ENCODE measurements at regions not wholly inside any gene's neighbourhood (a gene's known extent, or its start where the extent isn't known, plus 50 kb on each side); places are given as distances from the start of the nearest gene placed in this dataset.

DNA sequence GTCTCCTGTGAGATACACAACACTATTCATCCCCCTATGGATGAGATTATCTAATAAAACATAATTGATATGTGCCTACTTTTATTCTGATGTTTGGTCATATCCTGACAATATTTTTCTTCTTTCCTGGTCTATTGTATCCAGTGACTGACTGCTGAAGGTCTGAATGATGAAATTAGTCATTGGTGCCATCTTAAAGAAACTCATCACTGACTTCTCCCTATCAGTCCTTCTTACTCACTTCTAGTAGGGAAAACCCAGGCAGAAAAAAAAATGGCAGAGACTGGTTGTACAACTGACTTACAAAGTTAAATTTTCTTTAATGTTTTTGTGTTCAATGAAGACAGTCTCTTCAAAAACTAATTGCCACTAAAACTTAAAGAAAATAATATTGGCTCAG, 377.4 kb downstream of the HTR7 start:
- DNase-seq (ENCODE audit: low spot score) = no peak

DNA sequence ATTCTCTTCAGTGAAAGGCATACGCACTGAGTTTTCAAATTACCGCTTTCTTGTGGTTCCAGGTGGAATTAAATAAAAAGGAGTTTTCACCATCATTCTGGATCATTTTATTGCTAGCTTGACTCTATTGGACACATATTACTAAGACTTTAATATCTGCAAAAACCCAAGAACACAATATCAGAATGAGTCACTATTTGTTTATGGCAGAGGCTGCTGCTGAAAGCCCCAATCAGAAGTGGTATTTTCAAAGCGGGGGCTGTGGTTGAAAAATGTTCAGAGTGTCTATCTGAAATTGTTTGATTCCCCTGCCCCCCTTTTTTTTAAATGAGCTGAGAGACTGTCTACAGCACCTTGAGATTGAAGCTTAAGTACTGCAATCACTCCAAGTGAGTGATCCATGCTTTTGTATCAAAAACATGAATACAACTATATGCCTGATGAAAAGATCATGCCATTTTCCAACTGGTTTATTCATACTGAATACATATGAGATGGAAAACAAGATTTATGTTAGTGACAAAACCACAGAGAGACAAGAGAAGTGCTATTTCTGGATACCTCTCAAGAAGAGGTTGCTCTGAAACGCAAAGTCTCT, 376.4 kb downstream of the HTR7 start:
- no peak for DNase-seq (ENCODE audit: low spot score)

DNA sequence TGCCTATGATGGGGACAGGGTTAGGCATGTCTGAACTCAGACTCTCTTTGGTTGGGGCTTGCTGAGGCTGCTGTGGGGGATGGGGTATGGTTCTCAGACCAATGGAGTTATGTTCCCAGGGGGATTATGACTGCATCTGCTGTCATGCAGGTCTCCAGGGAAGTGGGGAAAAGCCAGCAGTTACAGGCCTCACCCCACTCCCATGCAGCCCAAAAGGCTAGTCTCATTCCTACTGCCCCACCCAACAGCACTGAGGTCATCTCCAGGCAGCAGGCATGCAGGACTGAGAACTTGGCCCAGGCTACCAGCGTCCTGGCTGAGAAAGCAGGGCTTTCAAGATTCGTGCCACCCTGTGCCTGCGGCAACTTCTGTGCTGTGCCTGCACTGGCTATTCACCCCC, 373.3 kb downstream of the HTR7 start:
- DNase-seq (ENCODE audit: low spot score) = no peak

DNA sequence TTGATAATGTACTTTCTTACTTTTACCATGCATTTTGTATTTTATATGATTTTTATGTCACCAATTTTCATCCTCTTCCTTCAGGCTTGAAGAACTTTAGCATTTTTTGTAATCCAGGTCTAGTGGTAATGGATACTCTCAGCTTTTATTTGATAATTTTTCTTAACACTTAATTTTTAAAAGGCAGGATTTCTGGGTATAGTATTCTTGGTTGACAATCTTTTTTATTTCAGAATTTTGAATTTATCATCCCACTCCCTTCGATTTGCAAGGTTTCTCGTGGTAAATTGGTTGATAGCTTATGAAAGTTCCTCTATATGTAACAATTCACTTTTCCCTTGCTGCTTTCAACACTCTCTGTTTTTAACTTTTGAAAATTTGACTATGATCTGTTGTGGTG, 363.7 kb downstream of the HTR7 start:
- no peak for DNase-seq (ENCODE audit: low spot score)

DNA sequence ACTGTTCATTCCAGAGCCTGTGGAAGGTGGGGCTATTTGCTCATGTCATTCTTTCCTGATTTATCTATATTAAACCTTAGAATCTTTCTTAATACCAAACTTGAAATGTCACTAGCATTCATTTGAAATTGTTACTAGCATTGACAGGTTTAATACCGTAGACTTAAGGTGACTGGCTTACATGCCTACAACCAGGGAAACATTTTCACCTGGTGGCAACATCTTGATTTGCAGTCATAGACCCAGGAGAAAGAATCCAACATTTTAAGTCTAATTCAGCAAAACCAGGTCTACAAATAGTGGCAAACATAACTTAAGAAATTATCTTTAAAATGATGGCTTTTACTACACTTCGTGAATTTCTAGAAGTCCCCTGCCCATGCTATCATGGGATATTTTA, 353.7 kb downstream of the HTR7 start:
- DNase-seq (ENCODE audit: low spot score) = no peak

DNA sequence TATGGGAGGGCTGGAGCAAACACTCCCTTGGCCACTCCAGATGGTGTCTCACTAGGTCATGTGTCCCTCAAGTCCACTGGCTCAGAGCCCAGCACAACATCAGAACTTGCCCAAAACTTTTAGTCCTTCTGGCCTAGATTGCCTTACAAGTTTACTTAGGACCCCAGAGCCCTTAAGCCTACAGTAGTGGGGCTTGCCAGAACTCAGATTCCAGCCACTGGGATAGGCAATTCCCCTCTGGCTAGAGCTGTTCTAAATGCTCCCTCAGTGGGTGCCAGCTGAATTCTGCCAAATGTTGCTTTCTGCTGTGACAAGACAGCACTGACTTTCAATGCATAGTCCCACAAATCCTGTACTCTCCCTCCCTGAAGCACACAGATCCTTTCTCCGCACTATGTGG, 331.1 kb downstream of the HTR7 start:
- no peak for DNase-seq (ENCODE audit: low spot score)

DNA sequence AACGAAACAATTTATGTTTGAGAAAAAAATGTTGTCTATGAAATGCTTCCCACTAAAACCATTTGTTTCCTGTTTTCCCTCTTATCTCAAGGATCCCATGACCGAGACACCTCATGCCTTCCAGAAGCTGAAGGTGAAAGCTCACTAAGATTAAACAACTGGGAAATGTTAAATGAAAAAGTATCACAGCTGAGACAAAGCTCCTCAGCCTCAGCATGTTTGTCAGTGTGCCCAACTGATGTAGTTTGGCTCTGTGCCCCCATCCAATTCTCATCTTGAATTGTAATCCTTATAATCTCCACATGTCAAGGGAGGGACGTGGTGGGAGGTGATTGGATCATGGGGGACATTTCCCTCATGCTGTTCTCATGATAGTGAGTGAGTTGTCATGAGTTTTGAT, 327.3 kb downstream of the HTR7 start:
- DNase-seq (ENCODE audit: low spot score) = no peak

DNA sequence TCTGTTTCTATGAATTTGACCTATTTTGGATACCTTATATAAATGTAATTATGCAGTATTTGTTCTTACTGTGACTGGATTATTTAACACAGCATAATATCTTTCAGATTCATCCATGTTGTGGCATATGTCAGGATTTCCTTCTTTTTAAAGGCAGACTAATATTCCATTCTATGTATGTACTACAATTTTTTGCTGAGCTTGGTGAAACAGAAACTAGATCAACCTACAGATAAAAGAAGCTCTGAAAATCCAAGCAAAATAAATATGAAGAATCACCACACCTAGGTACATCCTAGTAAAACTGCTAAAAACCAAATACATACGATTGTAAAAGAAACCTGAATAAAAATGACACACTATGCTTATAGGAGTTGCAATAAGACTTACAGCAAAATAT, 300.5 kb downstream of the HTR7 start:
- no peak for DNase-seq (ENCODE audit: low spot score)

DNA sequence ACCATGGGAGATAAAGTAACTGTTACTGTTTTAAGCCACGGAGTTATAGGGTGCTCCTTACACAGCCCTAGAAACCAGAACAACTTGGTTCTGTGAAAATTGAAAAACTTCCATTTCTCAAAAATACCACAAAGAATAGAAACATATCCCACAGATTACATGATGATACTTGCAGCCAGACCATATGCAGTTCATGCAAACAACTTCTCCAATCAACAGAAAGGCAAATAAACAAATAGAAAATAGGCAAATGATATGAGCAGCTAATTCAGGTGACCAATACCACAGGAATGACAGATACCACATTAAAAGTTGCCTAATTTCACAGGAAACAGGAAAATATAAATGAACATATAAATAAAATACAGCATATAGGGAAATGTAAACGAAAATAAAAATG, 297.5 kb downstream of the HTR7 start:
- DNase-seq (ENCODE audit: low spot score) = no peak

DNA sequence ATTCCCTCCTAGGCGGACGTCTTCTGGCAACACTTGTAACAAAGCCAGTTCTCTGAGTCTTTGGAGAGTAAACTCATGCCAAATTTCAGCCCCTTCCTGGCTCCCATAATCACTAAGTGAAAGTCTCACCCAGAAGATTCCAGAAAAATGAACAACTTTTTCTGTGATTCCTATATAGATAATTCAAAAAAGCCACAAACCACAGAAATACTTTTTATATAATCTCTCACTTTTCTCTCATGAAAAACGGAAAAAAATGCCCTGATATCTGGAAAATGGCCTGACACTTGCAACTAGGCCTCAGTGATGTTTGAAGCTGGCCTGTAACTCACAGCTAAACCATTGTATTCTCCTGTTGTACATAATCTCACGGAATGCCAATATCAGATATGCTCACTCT, 296.2 kb downstream of the HTR7 start:
- DNase-seq (ENCODE audit: low spot score) = no peak

DNA sequence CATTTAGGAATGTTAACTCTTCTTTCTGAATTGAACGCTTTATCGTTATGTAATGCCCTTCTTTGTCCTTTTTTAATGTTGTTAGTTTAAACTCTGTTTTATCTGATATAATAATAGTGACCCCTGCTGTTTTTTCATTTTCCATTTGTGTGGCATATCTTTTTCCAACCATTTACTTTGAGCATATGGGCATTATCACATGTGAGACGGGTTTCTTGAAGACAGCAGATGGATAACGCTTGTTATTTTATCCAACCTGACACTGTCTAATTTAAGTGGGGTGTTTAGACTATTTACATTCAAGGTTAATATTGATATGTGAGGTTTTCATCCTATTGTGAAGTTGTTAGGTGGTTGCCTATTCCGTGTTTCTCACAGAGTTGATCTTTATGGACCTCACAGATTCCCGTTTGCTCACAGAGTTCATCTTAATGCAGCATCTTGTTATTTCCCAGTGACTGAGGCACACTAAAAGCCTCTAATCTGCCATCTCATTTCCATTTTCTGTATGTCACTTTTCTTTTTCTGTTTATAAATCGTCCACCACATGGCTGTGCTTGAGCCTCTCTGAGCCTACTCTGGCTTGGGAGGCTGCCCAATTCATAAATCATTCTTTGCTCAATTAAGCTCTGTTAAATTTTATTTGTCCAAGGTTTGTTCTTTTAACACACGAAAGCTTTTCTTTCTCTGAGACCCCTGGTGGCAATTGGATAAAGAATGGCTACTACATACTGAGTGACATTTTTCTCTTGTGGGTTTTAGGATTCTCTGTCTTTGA, 286.2 kb downstream of the HTR7 start:
- DNase-seq (ENCODE audit: low spot score) = no peak

DNA sequence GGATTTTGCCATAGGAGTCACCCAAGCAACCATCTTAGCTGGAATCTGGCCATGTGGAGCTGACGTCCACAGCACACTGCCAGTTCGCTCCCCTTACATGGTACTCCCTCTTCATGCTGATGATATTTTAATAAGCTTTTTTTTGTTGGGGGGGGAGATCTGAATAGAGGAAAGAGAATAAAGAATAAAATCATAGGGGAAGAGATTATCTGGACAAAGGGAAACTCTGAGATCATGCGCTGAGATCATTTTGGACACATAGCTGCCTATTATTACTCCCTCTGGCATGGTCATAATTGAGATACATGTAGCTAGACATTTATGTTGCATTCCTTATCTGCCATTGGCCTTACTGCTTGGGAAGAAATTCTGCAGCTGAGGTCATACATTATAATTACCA, 282.7 kb downstream of the HTR7 start:
- DNase-seq (ENCODE audit: low spot score) = no peak

DNA sequence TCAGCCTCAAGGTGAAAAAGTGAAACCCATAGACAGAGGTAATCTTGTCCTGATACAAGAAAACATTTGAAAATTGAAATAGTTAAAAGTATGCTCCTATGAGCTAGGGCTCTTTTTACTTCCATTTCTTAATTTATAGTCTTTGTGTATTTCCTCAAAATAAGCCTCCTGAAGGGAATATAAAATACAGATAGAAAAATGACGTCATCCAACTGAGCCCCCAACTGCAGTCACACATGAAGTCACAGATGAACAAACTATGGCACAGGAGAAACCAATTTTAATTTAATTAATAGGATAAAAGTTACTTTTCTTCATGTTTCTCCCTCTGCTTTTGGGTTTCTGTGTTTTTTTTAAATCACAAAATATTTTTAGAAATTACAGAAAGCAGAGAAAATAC, 280.3 kb downstream of the HTR7 start:
- DNase-seq (ENCODE audit: low spot score) = no peak

DNA sequence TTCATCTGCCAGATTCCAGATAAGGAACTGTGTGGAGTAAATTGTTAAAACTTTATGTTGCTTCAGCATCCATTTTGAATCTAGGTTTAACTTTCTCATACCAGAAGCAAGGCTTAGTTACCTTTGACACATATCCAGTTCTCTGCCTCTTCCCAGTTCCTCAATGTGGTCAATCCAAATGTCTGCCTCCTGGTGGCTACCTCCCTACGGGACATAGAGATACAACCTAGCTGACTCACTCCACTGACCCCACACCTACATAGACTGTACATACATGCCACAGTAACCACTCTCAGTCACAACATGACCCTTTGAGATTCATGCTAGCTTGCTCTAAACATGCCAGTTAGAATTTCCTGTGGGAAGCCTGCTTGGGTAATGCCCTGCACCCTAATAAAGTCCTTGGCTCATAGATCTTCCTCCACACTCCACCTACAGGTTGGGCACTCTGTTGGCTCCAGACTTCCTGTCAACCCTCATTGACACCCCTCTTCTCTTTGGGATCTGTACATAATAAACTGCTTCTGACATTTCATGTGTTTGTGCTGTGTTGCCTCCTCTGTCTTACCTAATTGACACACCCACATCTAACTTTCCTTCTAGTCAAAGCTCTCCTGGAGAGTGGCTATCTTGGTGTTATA, 278.1 kb downstream of the HTR7 start:
- DNase-seq (ENCODE audit: low spot score) = no peak

DNA sequence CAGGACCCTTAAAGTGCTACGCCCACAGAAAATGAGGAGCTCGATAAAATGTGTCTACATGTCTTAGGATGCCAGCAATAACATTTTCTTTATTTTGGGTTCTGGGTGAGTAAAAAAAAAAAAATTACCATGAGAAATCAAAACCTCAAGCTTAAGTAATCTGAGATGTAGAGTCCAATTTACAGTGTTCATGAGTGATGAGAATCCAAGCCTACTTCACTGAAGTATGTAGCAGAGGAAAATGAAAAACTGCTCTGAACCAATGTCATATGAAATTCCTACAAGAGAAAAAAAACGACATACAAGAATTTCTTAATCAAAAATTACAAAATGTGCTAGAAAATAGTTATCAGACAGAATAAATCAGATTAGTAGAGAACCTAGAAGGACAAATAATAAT, 274.4 kb downstream of the HTR7 start:
- DNase-seq (ENCODE audit: low spot score) = no peak

DNA sequence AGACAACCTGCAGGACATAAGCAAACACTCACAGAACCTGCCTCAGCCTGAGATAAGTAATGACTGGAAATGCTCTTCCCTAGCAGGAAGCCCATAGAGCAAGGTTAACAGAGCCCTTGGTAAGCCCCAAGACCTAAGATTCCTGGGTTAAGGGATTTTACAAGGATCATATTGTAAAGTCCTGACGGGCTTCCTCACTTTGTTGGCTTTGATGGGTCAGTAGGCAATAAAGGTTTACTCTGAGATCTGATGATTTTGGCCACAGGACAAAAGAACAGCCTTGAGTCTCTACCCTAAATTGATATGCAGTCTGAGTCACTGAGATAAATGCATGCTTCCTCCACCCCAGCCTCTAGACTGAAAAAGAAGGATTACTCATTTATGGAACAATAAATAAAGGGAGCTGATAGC, 270.8 kb downstream of the HTR7 start:
- no peak for DNase-seq (ENCODE audit: low spot score)

DNA sequence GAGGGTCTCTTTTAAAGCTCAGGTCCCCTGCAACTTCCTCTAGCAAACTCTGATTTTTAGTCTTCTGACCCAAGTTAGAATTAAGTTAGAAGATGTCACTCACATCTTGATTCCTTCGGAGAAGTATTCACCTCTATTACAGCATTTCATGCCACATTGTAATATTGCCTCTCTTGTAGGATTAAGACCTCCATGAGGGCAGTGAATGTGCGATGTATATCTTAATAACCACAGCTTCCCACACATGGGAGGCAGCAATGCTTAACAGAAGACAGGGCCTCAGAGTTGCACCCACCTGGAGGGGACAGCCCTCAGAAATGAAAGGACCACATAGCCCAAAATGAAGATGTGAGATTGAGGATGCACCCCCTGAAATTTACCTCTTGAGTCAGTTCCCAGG, 270.3 kb downstream of the HTR7 start:
- DNase-seq (ENCODE audit: low spot score) = no peak

DNA sequence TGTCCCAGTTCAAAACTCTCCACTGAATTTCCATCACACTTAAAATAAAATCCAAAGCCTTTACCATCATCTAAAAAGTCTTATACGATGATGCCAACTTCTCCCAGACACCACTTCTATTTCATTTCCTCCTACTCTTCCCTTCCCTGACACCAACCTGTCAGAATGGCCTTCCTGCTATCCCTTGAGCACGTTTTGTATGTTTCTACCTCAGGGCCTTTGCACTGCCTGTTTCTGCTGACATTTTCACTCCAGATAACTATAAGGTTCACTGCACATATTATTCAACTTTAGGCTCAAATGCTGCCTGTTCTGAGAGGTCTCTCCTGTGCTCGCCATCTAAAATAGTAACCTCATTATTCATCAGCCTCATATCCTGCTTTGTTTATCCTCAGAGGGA, 269.6 kb downstream of the HTR7 start:
- DNase-seq (ENCODE audit: low spot score) = no peak

DNA sequence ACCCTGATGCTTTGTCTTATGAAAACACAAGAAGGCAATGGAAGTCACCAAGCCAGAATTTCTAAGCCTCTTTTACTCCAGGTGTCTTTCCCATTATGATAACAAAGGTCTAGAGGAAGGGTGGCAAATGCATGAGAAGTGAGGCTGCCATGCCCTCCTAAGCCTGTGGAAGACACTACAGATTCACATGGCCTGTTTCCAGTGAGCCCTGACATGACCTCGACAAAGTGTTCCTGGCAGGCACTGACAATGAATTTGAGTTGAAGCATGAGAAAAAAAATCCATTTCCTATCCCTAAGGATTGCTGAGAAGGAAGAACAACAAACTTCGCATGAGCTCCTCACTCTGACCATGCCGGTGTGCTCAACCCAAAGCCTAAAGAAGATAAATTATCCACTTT, 268.0 kb downstream of the HTR7 start:
- no peak for DNase-seq (ENCODE audit: low spot score)

DNA sequence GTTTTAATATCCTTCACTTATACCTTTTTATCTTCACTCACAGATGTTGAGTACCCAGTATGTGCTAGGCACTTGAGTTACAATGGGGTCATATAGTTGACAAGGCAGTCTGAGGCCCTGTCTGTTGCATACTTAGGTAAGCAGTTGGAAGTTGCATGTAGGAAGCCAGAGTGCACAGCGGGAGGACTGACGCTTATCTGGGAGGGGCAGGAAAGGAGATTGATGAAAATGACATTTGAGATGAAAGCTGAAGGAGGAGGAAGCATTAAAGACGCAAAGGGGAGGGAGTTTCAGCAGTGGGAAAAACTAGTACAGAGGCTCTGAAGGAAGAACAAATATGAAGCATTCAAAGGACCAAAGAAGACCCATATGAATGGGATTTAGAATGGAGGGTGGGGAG, 266.2 kb downstream of the HTR7 start:
- DNase-seq (ENCODE audit: low spot score) = no peak

DNA sequence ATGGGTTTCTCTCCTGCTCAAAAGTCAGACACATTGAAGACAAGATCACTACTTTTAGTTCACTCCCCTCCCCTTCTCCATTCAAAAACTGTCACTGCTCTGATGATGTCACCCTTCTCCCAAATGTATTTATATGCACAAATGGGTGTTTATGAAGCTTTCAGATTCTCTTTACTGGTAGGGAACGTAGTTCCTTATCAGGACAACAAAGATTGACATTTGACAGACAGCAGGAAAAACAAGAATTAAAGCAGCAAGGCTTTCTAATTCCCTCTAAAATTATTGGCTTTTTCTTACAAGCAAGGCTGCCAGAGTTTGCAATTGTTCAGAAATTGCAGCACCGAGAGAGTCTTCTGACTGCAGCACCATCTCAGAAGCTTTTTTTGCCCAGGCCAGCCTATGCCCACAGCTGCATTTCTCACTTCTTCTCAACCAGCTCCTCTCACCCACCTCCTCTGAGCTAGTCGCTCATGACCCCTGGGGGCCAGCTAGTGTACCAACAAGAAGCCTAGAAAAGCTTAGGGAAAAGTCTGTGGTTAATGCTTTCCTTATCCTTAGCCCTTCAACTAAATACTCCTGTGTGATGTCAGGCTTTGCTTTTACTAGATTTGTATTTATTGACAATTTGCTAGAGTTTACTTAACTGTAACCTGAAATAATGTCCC, 265.1 kb downstream of the HTR7 start:
- no peak for DNase-seq (ENCODE audit: low spot score)

DNA sequence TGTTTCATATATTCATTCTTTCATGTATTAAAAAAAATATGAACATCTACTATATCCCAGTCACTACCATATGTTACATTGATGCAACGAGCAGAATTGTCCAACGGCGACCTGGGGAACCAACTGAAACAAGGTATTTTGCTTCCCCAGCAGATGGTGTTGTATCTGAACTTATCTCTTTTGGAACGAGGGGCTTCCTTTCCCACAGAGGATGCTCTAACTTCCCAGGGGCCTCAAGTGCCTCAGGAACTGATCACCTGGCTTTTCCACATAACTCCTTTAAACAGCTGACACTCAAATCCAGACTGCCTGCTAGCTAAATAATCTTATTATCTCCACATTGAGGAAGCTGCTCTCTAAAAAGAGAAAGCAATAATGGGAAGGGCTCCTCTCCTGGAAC, 259.3 kb downstream of the HTR7 start:
- DNase-seq (ENCODE audit: low spot score) = no peak
